Activated naive CD4-positive, alpha-beta T cell treated with anti-CD3 and anti-CD28 coated beads, Interleukin-2, amount 50 U/mL, for 24 hours (primary cell): ENCODE measurements at regions not wholly inside any gene's neighbourhood (a gene's known extent, or its start where the extent isn't known, plus 50 kb on each side); places are given as distances from the start of the nearest gene placed in this dataset.

Experiments
- H3K27ac Mint-ChIP-seq: one replicate; pipeline ENCODE4 v1.8.0; 2021; ENCODE audit warnings: mild to moderate bottlenecking, mixed read lengths
- H3K27me3 Mint-ChIP-seq: one replicate; pipeline ENCODE4 v1.8.0; 2021; ENCODE audit warnings: mixed read lengths
- H3K36me3 Mint-ChIP-seq: one replicate; pipeline ENCODE4 v1.8.0; 2021; ENCODE audit warnings: mixed read lengths
- H3K4me1 Mint-ChIP-seq: one replicate; pipeline ENCODE4 v1.8.0; 2021; ENCODE audit warnings: mixed read lengths
- H3K4me3 Mint-ChIP-seq: one replicate; pipeline ENCODE4 v1.8.0; 2021; ENCODE audit warnings: mild to moderate bottlenecking, mixed read lengths
- H3K9me3 Mint-ChIP-seq: one replicate; pipeline ENCODE4 v1.8.0; 2021; ENCODE audit warnings: mixed read lengths

- no peaks in the 10 kb centered on the region for H3K4me1 Mint-ChIP-seq
- H3K27ac Mint-ChIP-seq = no peak overlapping the region
- H3K4me3 Mint-ChIP-seq = no peak overlapping the region
- no peaks in the 10 kb centered on the region for H3K27me3 Mint-ChIP-seq
- peaks cover 10% of the 10 kb centered on the region for H3K9me3 Mint-ChIP-seq
- no peaks in the 10 kb centered on the region for H3K36me3 Mint-ChIP-seq
Measured at GRCh38 chr12:77535734-77536133, 295.0 kb upstream of the NAV3 start.

GRCh38 chr12:77531912-77532311 is 298.8 kb upstream of the NAV3 start:
- Mint-ChIP-seq H3K27me3 (no peaks in the 10 kb centered on the region), H3K4me3 (no peak overlapping the region), H3K4me1 (no peaks in the 10 kb centered on the region), H3K9me3 (peaks cover 6% of the 10 kb centered on the region), H3K36me3 (no peaks in the 10 kb centered on the region), H3K27ac (no peak overlapping the region)

DNA sequence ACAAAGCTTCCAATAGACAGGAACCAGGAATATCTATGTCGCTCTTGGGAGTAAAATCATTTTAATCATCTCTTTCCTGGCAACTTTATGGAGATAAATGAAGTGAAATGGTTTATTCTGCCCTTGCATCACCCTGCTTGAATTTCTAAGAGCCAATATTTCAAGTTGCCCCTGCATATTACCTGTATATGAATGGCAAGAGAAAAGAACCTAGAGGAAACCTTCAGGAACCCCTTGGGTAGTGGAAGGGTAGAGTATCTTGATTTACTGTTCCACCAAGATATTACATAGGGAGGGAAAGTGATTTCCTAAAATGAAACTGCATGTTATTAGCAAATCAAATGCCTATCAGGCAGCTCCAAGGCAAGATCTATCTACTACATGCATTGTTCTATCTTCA is 308.4 kb upstream of the NAV3 start:
- Mint-ChIP-seq H3K27me3 (no peaks in the 10 kb centered on the region), H3K4me1 (no peaks in the 10 kb centered on the region), H3K36me3 (no peaks in the 10 kb centered on the region), H3K4me3 (no peak overlapping the region), H3K9me3 (peaks cover 12% of the 10 kb centered on the region), H3K27ac (no peak overlapping the region)

DNA sequence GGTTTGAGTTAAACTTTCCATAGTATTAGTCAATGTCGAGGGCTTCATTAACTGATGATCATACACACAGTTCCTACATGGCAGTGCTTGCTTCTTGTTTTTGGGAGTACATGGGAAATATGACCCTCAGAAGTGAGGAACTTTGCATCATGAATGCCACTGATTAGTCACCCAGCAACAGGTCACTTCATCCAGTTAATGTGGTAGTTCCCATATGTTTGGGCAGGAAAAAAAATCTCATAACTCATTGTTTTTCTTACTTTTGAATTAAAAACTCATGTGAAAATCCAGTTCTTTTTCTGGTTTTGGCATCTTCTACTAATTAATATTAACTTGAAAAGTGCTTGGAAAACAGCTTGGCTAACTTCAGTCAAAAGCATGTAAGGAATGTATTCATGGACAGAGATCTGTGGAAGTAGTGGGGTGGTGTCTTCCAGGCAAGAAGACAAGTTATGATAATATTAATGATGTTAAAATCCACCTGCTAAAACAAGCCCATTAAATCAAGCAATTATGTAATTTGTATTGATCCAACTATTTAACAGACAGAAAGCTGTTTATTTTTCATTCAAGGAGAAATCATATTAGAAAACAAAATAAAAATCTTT is 309.1 kb upstream of the NAV3 start:
- Mint-ChIP-seq H3K4me1 (no peaks in the 10 kb centered on the region), H3K4me3 (no peak overlapping the region), H3K36me3 (no peaks in the 10 kb centered on the region), H3K9me3 (peaks cover 10% of the 10 kb centered on the region), H3K27ac (no peak overlapping the region), H3K27me3 (no peaks in the 10 kb centered on the region)

DNA sequence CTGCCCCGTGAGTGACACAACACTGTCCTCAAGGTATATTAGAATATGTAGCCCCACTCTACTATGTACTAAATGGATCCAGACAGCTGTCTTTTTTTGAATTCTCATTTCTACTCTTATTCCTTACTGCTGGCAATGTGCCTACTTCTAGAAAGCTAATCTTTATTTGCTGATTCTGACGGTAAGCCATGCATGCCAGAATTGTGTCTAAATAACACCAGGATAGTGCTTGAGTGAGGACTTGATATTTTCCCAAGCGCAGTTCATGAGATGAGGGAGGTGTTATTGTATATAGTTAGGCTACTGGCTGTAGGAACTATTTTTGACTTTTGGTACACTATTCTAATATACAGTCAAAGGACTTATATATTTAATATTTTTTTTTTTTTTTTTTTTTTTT is 316.2 kb upstream of the NAV3 start:
- Mint-ChIP-seq H3K36me3 (no peaks in the 10 kb centered on the region), H3K27ac (no peak overlapping the region), H3K9me3 (no peaks in the 10 kb centered on the region), H3K27me3 (no peaks in the 10 kb centered on the region), H3K4me1 (no peaks in the 10 kb centered on the region), H3K4me3 (no peak overlapping the region)

GRCh38 chr12:77510985-77511384 is 319.7 kb upstream of the NAV3 start:
- Mint-ChIP-seq H3K36me3 (no peaks in the 10 kb centered on the region), H3K4me3 (no peak overlapping the region), H3K4me1 (no peaks in the 10 kb centered on the region), H3K9me3 (peaks cover 5% of the 10 kb centered on the region), H3K27me3 (no peaks in the 10 kb centered on the region), H3K27ac (no peak overlapping the region)

- Mint-ChIP-seq H3K9me3 (peaks cover 9% of the 10 kb centered on the region), H3K36me3 (no peaks in the 10 kb centered on the region), H3K27ac (no peak overlapping the region), H3K4me3 (no peak overlapping the region), H3K27me3 (no peaks in the 10 kb centered on the region), H3K4me1 (no peaks in the 10 kb centered on the region)
Measured at GRCh38 chr12:77504466-77504865, 326.2 kb upstream of the NAV3 start.

GRCh38 chr12:77500089-77500488 is 330.6 kb upstream of the NAV3 start:
- Mint-ChIP-seq H3K27ac (no peak overlapping the region), H3K4me3 (no peak overlapping the region), H3K4me1 (no peaks in the 10 kb centered on the region), H3K9me3 (peaks cover 17% of the 10 kb centered on the region), H3K27me3 (no peaks in the 10 kb centered on the region), H3K36me3 (no peaks in the 10 kb centered on the region)

DNA sequence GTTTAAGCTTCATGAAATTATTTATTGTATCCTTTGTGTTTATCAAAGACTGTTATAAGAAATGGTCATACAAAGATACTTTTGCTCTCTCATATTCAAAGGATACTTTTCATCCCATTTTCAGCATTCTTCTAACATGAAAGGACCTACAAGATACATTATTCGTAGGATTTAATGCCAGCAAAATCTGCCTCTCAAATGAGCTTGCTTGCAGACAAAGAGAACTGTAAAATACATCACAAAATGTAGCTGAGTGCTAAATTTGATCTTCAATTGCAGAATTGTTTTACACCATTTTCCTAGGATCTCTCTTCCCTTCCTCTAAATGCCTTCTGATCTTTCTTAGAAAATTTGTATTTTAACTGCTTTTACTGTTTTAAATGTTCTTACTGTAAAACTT is 333.0 kb upstream of the NAV3 start:
- no peak overlapping the region for H3K4me3 Mint-ChIP-seq
- H3K27me3 Mint-ChIP-seq = no peaks in the 10 kb centered on the region
- no peaks in the 10 kb centered on the region for H3K36me3 Mint-ChIP-seq
- peaks cover 22% of the 10 kb centered on the region for H3K9me3 Mint-ChIP-seq
- H3K4me1 Mint-ChIP-seq = no peaks in the 10 kb centered on the region
- no peak overlapping the region for H3K27ac Mint-ChIP-seq

GRCh38 chr12:77496714-77497113 is 334.0 kb upstream of the NAV3 start:
- Mint-ChIP-seq H3K4me1 (no peaks in the 10 kb centered on the region), H3K9me3 (peaks cover 22% of the 10 kb centered on the region), H3K27ac (no peak overlapping the region), H3K4me3 (no peak overlapping the region), H3K36me3 (no peaks in the 10 kb centered on the region), H3K27me3 (no peaks in the 10 kb centered on the region)

DNA sequence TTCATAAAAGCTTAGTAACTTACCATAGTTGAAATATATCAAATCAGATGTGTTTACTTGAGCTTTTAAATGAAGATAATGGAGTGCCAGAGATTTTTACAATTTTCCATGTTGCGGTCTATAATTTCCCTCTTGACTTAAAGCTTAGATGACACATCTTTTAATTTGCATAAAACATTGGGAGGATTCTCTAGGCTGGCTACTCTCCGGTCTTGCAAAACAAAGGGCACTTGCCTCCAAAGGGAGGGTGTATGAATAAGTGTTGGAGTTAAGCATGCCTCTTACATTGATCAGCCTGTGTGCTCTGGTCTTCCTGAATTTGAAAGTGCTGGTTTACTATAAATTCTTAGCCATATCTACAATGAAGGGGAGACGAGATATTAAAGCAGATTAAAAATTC is 336.4 kb upstream of the NAV3 start:
- H3K27me3 Mint-ChIP-seq = no peaks in the 10 kb centered on the region
- H3K9me3 Mint-ChIP-seq = peaks cover 16% of the 10 kb centered on the region
- no peak overlapping the region for H3K27ac Mint-ChIP-seq
- no peak overlapping the region for H3K4me3 Mint-ChIP-seq
- no peaks in the 10 kb centered on the region for H3K4me1 Mint-ChIP-seq
- no peaks in the 10 kb centered on the region for H3K36me3 Mint-ChIP-seq

DNA sequence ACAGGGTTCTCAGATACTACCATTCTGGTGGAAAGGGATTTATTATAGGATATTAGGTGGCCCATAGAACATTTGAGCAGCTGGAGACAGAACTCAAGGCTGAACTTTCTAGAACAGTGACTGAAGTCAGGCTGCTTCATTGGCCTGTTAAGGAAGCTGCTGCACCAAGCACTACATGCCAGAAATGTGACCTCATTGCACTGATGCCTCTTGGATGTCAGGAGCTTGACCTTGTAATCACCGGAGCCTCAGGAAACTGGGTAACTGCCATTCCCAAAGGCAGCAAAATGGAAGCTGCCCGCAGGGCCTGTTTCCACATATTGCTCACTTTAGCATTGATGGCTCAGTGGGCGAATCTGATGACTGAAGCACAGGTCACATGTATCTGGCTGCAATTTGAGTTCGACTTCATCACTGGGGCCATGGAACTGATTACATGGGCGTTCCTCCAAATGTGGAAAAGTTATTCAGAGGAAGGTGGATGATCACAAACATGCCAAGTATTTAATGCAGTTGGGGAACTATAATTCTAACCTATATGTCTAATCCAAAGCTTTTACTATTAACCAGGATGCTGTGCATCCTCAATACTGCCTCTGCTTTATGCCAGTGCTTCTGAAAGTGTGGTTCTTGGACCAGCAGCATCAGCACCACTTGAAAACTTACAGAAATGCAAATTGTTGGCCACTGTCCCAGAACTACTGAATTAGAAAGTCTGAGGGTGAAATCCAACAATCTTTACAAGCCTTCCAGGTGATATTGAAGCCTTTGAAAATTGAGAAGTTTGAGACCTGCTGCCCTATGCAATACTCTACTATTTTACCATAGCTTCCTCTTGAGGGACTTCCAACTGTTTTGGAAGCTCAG is 337.2 kb upstream of the NAV3 start:
- Mint-ChIP-seq H3K4me1 (no peaks in the 10 kb centered on the region), H3K27ac (no peak overlapping the region), H3K9me3 (peaks cover 13% of the 10 kb centered on the region), H3K4me3 (no peak overlapping the region), H3K36me3 (no peaks in the 10 kb centered on the region), H3K27me3 (no peaks in the 10 kb centered on the region)

DNA sequence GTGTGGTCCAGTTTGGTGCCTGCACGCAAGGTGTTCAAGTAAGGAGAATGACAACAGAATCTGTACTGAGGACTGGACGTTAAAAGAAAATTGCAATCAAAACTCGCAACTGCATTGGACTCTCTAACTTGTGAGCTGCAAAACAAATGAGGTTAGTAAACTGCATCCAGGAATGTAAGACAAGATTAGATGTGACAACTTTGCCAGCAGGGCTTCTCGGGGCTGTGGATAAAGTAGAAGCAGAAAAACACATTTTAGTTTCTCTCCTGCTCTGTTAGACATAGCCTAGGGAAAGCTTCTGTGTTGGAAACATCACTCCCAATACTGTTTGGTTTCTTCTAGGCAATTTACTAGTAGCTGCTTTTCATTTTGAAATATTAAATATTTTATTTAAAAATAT is 338.2 kb upstream of the NAV3 start:
- peaks cover 5% of the 10 kb centered on the region for H3K9me3 Mint-ChIP-seq
- H3K27me3 Mint-ChIP-seq = no peaks in the 10 kb centered on the region
- no peak overlapping the region for H3K4me3 Mint-ChIP-seq
- no peak overlapping the region for H3K27ac Mint-ChIP-seq
- H3K36me3 Mint-ChIP-seq = no peaks in the 10 kb centered on the region
- H3K4me1 Mint-ChIP-seq = no peaks in the 10 kb centered on the region

DNA sequence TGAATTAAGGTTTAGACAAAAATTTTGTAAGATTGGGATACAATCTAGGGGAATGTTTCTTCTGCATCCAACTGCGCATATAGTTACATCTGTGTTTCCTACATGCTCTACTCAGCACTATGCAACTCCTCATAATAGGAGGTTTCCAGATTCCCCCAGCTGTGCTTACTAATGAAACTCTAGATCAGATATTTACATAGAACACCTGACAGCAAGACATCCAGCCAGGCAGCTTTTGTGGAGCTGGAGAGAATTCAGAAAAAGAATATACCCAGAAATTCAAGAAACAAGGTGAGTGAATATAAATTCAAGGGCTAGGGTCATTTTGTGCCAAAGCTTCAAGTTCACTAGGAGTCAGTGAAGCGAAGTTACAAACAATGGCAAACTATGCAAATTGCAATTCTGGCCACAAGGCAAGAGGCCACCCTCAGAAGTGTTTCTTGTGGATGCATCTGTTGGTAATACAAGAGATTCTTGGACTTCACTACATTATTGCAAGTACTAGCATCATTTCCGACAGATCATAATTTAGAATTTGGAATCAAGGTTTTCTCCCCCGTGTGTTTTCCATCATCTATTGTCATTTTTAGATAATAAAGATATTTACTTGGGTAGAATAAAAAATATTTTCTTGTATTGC is 341.2 kb upstream of the NAV3 start:
- H3K4me1 Mint-ChIP-seq = no peaks in the 10 kb centered on the region
- H3K36me3 Mint-ChIP-seq = no peaks in the 10 kb centered on the region
- H3K9me3 Mint-ChIP-seq = peaks cover 1% of the 10 kb centered on the region
- H3K4me3 Mint-ChIP-seq = no peak overlapping the region
- no peaks in the 10 kb centered on the region for H3K27me3 Mint-ChIP-seq
- H3K27ac Mint-ChIP-seq = no peak overlapping the region

- H3K4me1 Mint-ChIP-seq = no peaks in the 10 kb centered on the region
- no peaks in the 10 kb centered on the region for H3K9me3 Mint-ChIP-seq
Measured at GRCh38 chr12:77488041-77488620, 342.6 kb upstream of the NAV3 start.

DNA sequence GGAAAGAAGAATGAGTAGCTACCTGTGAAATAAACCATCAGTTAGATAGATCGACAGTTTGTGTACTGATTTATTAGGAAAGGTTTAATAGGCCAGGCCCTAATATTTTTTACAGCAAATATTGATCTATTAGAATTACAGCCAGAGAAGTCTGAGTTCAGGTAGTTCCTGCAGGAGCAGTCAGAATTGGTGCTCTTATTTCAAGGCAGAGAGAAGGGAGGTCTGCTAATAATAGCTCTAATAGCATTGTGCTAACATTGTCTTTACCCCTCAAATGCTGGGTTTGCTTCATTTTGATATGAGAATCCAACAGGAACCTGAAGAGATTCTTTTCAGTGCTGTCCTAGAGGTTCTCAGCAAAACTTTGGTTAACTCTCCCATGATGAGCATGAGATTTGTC is 343.8 kb upstream of the NAV3 start:
- H3K27me3 Mint-ChIP-seq = no peaks in the 10 kb centered on the region
- no peaks in the 10 kb centered on the region for H3K4me1 Mint-ChIP-seq
- no peaks in the 10 kb centered on the region for H3K36me3 Mint-ChIP-seq
- H3K9me3 Mint-ChIP-seq = no peaks in the 10 kb centered on the region
- H3K4me3 Mint-ChIP-seq = no peak overlapping the region
- H3K27ac Mint-ChIP-seq = no peak overlapping the region

More at GRCh38 chr12:77488041-77488620, 342.6 kb upstream of the NAV3 start:
- H3K27ac Mint-ChIP-seq = no peak overlapping the region
- no peaks in the 10 kb centered on the region for H3K27me3 Mint-ChIP-seq
- H3K4me3 Mint-ChIP-seq = no peak overlapping the region
- no peaks in the 10 kb centered on the region for H3K36me3 Mint-ChIP-seq
